ENCODE measurements at regions not wholly inside any gene's neighbourhood (a gene's known extent, or its start where the extent isn't known, plus 50 kb on each side); places are given as distances from the start of the nearest gene placed in this dataset.
A peak's percentile ranks its signal among the peaks of the same experiment; 100 is the strongest.

DNA sequence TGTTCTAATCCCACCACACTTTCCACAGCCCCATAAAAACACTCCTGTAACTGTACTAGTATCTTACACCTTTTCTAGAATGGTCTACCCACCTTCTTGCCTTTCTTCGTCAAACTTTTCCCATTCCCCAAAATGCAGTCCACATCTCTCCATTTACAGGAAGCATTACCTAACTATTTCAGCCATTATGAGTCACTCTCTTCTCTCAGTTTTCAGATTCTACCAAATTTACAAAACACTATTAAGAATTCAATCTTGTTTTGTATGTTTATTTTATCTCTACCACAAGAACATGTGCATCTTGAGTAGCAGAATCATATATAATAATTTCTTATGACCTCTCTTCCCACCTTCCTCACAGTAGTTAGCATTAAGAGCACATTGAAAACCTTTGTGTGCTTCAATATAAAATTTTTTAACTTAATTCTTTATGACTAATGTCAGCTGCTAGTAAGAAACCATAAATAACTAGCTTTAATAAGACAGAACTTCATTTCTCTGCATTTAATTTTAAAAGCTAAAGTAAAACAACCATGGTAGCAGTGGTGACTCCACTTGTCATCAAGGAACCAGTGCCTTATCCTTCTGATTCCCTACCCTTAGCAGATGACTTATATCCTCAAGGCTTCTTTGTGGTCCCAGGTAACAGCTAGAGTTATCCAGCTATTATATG, 56.6 kb upstream of the MAP2 start:
- DNase-seq (ENCODE audit: low read depth in 2 of 2): no peak

GRCh38 chr2:209368406-209368805, 55.4 kb upstream of the MAP2 start:
- DNase-seq (ENCODE audit: low read depth in 2 of 2): no peak

GRCh38 chr2:209368914-209369313, 54.9 kb upstream of the MAP2 start:
- peak in 1 of 2 experiments; percentile 28 for DNase-seq (ENCODE audit: low read depth in 2 of 2)

DNA sequence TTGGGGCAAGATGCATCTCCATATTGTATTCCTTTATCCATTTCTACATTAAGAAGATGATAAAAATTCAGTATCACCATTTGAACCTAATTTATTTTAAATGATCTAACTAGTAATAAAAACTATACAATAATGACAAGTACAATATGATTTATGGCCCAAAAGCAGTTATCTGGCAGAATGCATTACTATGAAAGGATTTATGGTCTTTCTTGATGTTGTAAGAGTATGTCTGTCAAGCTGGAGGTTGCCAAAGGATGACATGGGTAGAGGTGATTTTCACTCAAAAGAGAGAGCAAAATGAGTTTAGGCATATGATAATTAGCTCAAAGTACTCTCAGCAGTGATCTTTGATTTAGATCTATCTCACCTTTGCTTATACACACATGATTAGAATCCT, 54.2 kb upstream of the MAP2 start:
- DNase-seq (ENCODE audit: low read depth in 2 of 2): no peak

- no peak for DNase-seq (ENCODE audit: low read depth in 2 of 2)
Measured at GRCh38 chr2:209371407-209371806, 52.4 kb upstream of the MAP2 start.
